Left ventricle myocardium inferior (tissue), 1 donor: ENCODE measurements at regions not wholly inside any gene's neighbourhood (a gene's known extent, or its start where the extent isn't known, plus 50 kb on each side); places are given as distances from the start of the nearest gene placed in this dataset.

Experiments used
- DNase-seq: peaks from one replicate; pipeline ENCODE4 v3.0.0-alpha.2; 2020
- H3K27ac ChIP-seq: fragments of 200-600 bp; replicated peaks from 2 replicates; pipeline ENCODE4 v1.8.0; 2021
- H3K27me3 ChIP-seq: fragments of 200-600 bp; 2 replicates; pipeline ENCODE4 v1.8.0; 2021; ENCODE audit warnings: low read depth
- H3K36me3 ChIP-seq: fragments of 200-600 bp; 2 replicates; pipeline ENCODE4 v1.8.0; 2021
- H3K4me1 ChIP-seq: fragments of 200-600 bp; 2 replicates; pipeline ENCODE4 v1.8.0; 2021
- H3K4me3 ChIP-seq: fragments of 200-600 bp; 2 replicates; pipeline ENCODE4 v1.8.0; 2021; ENCODE audit warnings: mild to moderate bottlenecking, moderate library complexity
- H3K9me3 ChIP-seq: fragments of 200-600 bp; replicated peaks from 2 replicates; pipeline ENCODE4 v1.8.0; 2021
- CTCF ChIP-seq: fragments of 200-600 bp; IDR thresholded peaks from 2 replicates; pipeline ENCODE4 v1.8.0; 2021; ENCODE audit warnings: antibody characterized with exemption, mild to moderate bottlenecking, borderline replicate concordance
- intact Hi-C: fragments of 100-400 bp; cut with micrococcal nuclease; formaldehyde crosslinking; loops from one replicate; pipeline ENCODE4 v1.11.0; 2022
- donor health status: DM: no; HTN: yes; CAD: no; lungs with severe emphysema.

GRCh38 chr15:93362821-93363220 is 273.8 kb upstream of the RGMA start:
- no peak overlapping the region for H3K27ac ChIP-seq
- no peaks in the 10 kb centered on the region for H3K4me1 ChIP-seq
- no peak overlapping the region for H3K4me3 ChIP-seq
- no peak for TF ChIP-seq CTCF
- DNase-seq: no peak
- H3K36me3 ChIP-seq: no peaks in the 10 kb centered on the region
- no peaks in the 10 kb centered on the region for H3K9me3 ChIP-seq
- peaks cover 56% of the 10 kb centered on the region for H3K27me3 ChIP-seq
- intact Hi-C loops: no loop called here

GRCh38 chr15:93362203-93362602 is 273.2 kb upstream of the RGMA start:
- no peak for TF ChIP-seq CTCF
- Histone ChIP-seq H3K4me1 (no peaks in the 10 kb centered on the region), H3K27me3 (peaks cover 57% of the 10 kb centered on the region), H3K4me3 (no peak overlapping the region), H3K36me3 (no peaks in the 10 kb centered on the region), H3K9me3 (no peaks in the 10 kb centered on the region), H3K27ac (no peak overlapping the region)
- intact Hi-C loops: no loop called here
- no peak for DNase-seq

- Histone ChIP-seq H3K27ac (no peak overlapping the region), H3K36me3 (no peaks in the 10 kb centered on the region), H3K9me3 (no peaks in the 10 kb centered on the region), H3K4me1 (no peaks in the 10 kb centered on the region), H3K4me3 (no peak overlapping the region), H3K27me3 (peaks cover 53% of the 10 kb centered on the region)
- intact Hi-C loops: no loop called here
- TF ChIP-seq CTCF: no peak
- no peak for DNase-seq
Observed at GRCh38 chr15:93361703-93362102, 272.7 kb upstream of the RGMA start.

GRCh38 chr15:93360976-93361375 is 272.0 kb upstream of the RGMA start:
- Histone ChIP-seq H3K36me3 (no peaks in the 10 kb centered on the region), H3K27ac (no peak overlapping the region), H3K4me1 (no peaks in the 10 kb centered on the region), H3K27me3 (peaks cover 46% of the 10 kb centered on the region), H3K4me3 (no peak overlapping the region), H3K9me3 (no peaks in the 10 kb centered on the region)
- no peak for DNase-seq
- intact Hi-C loops: no loop called here
- no peak for TF ChIP-seq CTCF

GRCh38 chr15:93360318-93360717 is 271.3 kb upstream of the RGMA start:
- Histone ChIP-seq H3K36me3 (no peaks in the 10 kb centered on the region), H3K4me1 (no peaks in the 10 kb centered on the region), H3K9me3 (no peaks in the 10 kb centered on the region), H3K27ac (no peak overlapping the region), H3K27me3 (peaks cover 39% of the 10 kb centered on the region), H3K4me3 (no peak overlapping the region)
- intact Hi-C loops: no loop called here
- DNase-seq: no peak
- TF ChIP-seq CTCF: no peak

- H3K36me3 ChIP-seq: no peaks in the 10 kb centered on the region
- TF ChIP-seq CTCF: no peak
- peaks cover 32% of the 10 kb centered on the region for H3K27me3 ChIP-seq
- H3K4me1 ChIP-seq: no peaks in the 10 kb centered on the region
- H3K4me3 ChIP-seq: no peak overlapping the region
- intact Hi-C loops: no loop called here
- peaks cover 3% of the 10 kb centered on the region for H3K9me3 ChIP-seq
- DNase-seq: no peak
- no peak overlapping the region for H3K27ac ChIP-seq
Observed at GRCh38 chr15:93359425-93360131, 270.6 kb upstream of the RGMA start.
